AG04450 (cell line): ENCODE measurements at regions not wholly inside any gene's neighbourhood (a gene's known extent, or its start where the extent isn't known, plus 50 kb on each side); places are given as distances from the start of the nearest gene placed in this dataset.

Experiments used
- CTCF ChIA-PET: fragments of 300-600, 350-600 bp; formaldehyde crosslinking; extraction: SDS; loops from one replicate; lab custom pipeline; 2022; ENCODE audit warnings: antibody characterized with exemption, inconsistent platforms; lab: Charles Lee
- POLR2A ChIA-PET: fragments of 350-600 bp; formaldehyde crosslinking; extraction: SDS; loops from one replicate; lab custom pipeline; 2021; ENCODE audit warnings: antibody characterized with exemption, inconsistent platforms; lab: Yijun Ruan, JAX
- DNase-seq: peaks from one replicate; pipeline ENCODE4 v3.0.0-alpha.2; 2011; ENCODE audit warnings: low read depth, low spot score
- H3K27ac ChIP-seq: one replicate; pipeline ENCODE4 v1.5.1; 2012; ENCODE audit warnings: low read depth, low read length, control low read depth
- H3K27me3 ChIP-seq: one replicate; pipeline ENCODE4 v1.6.0; 2012; ENCODE audit warnings: low read length; ENCODE audit not compliant: control insufficient read depth, insufficient read depth
- H3K4me3 ChIP-seq: 2 replicates; pipeline ENCODE4 v1.5.1; 2011; ENCODE audit warnings: mild to moderate bottlenecking, low read depth, low read length, control low read depth
- H3K9me3 ChIP-seq: 2 replicates; pipeline ENCODE4 v1.5.1; 2012; ENCODE audit warnings: low read length; ENCODE audit not compliant: control insufficient read depth, insufficient read depth
- CTCF ChIP-seq: IDR thresholded peaks from 2 replicates; pipeline ENCODE4 v1.5.1; 2011; ENCODE audit warnings: low read depth, low read length, control low read depth, inconsistent platforms

GRCh38 chr7:121480566-121481335 is 84.6 kb upstream of the FAM3C start:
- Histone ChIP-seq H3K9me3 (no peaks in the 10 kb centered on the region), H3K4me3 (no peak overlapping the region), H3K27me3 (no peaks in the 10 kb centered on the region), H3K27ac (no peak overlapping the region)
- ChIA-PET POLR2A (no interaction called here), CTCF (no interaction called here)
- TF ChIP-seq CTCF = no peak
- DNase-seq = no peak

- Histone ChIP-seq H3K4me3 (no peak overlapping the region), H3K9me3 (no peaks in the 10 kb centered on the region), H3K27me3 (no peaks in the 10 kb centered on the region), H3K27ac (no peak overlapping the region)
- ChIA-PET POLR2A (no interaction called here), CTCF (no interaction called here)
- no peak for TF ChIP-seq CTCF
- DNase-seq = no peak
Observed at GRCh38 chr7:121480058-121480457, 84.0 kb upstream of the FAM3C start.

GRCh38 chr7:121479466-121479865 is 83.4 kb upstream of the FAM3C start:
- Histone ChIP-seq H3K9me3 (no peaks in the 10 kb centered on the region), H3K27ac (no peak overlapping the region), H3K4me3 (no peak overlapping the region), H3K27me3 (no peaks in the 10 kb centered on the region)
- DNase-seq = no peak
- POLR2A ChIA-PET = no interaction called here
- TF ChIP-seq CTCF = no peak
- CTCF ChIA-PET = no interaction called here

GRCh38 chr7:121475806-121476205 is 79.7 kb upstream of the FAM3C start:
- ChIA-PET CTCF (interaction anchor here (1.5 kb wide), 1 partner anchor 79 kb away, joined by 4 read pairs; the partner anchor contains the start of gene FAM3C), POLR2A (no interaction called here)
- Histone ChIP-seq H3K27ac (no peak overlapping the region), H3K27me3 (no peaks in the 10 kb centered on the region), H3K9me3 (no peaks in the 10 kb centered on the region), H3K4me3 (no peak overlapping the region)
- no peak for DNase-seq
- TF ChIP-seq CTCF = no peak

GRCh38 chr7:121474301-121474673 is 78.2 kb upstream of the FAM3C start:
- H3K4me3 ChIP-seq = no peak overlapping the region
- H3K27ac ChIP-seq = no peak overlapping the region
- TF ChIP-seq CTCF = no peak
- POLR2A ChIA-PET = no interaction called here
- CTCF ChIA-PET = interaction anchor here (1.0 to 1.8 kb wide), 2 partner anchors 75 to 78 kb away, joined by 3 to 6 read pairs; partner anchors contain the start of gene FAM3C
- no peak for DNase-seq
- H3K27me3 ChIP-seq = no peaks in the 10 kb centered on the region
- no peaks in the 10 kb centered on the region for H3K9me3 ChIP-seq
